ENCODE measurements at regions not wholly inside any gene's neighbourhood (a gene's known extent, or its start where the extent isn't known, plus 50 kb on each side); places are given as distances from the start of the nearest gene placed in this dataset.

GRCh38 chr6:95017922-95018321 lies 559.4 kb upstream of the MANEA start:
- no peak overlapping the region for H3K4me3 ChIP-seq (ENCODE audit: low read depth, low read length)
- H3K9me3 ChIP-seq (ENCODE audit: control insufficient read depth, insufficient read depth, low read depth, low read length) = no peaks in the 10 kb centered on the region
- TF ChIP-seq ZNF404 (tag by site-specific recombination; IDR thresholded peaks at IDR 0.05) (no peak), ZNF239 (tag by site-specific recombination; IDR thresholded peaks at IDR 0.05) (no peak), ZNF621 (tag by site-specific recombination; IDR thresholded peaks at IDR 0.05) (no peak), ZSCAN23 (tag by site-specific recombination; IDR thresholded peaks at IDR 0.05) (no peak), ZNF488 (tag by site-specific recombination; IDR thresholded peaks at IDR 0.05) (no peak), ZNF658 (tag by site-specific recombination; IDR thresholded peaks at IDR 0.05) (no peak), HOXC10 (CRISPR knock-in tag; IDR thresholded peaks at IDR 0.05) (no peak), TRIM28 (IDR thresholded peaks at IDR 0.05; ENCODE audit: borderline replicate concordance, low read length) (no peak), ZNF514 (tag by site-specific recombination; IDR thresholded peaks at IDR 0.05) (no peak), ZNF623 (tag by site-specific recombination; IDR thresholded peaks at IDR 0.05) (no peak), ZFP69B (tag by site-specific recombination; IDR thresholded peaks at IDR 0.05) (no peak), ZNF561 (tag by site-specific recombination; IDR thresholded peaks at IDR 0.05; ENCODE audit: borderline replicate concordance) (no peak), EGR2 (tag by site-specific recombination; IDR thresholded peaks at IDR 0.05; ENCODE audit: low read depth) (no peak), ZNF10 (tag by site-specific recombination; IDR thresholded peaks at IDR 0.05) (no peak), KLF1 (tag by site-specific recombination; IDR thresholded peaks at IDR 0.05) (no peak), ZNF670 (tag by site-specific recombination; IDR thresholded peaks at IDR 0.05; ENCODE audit: low read depth) (no peak)
- TF ChIP-seq, protein P1, sequence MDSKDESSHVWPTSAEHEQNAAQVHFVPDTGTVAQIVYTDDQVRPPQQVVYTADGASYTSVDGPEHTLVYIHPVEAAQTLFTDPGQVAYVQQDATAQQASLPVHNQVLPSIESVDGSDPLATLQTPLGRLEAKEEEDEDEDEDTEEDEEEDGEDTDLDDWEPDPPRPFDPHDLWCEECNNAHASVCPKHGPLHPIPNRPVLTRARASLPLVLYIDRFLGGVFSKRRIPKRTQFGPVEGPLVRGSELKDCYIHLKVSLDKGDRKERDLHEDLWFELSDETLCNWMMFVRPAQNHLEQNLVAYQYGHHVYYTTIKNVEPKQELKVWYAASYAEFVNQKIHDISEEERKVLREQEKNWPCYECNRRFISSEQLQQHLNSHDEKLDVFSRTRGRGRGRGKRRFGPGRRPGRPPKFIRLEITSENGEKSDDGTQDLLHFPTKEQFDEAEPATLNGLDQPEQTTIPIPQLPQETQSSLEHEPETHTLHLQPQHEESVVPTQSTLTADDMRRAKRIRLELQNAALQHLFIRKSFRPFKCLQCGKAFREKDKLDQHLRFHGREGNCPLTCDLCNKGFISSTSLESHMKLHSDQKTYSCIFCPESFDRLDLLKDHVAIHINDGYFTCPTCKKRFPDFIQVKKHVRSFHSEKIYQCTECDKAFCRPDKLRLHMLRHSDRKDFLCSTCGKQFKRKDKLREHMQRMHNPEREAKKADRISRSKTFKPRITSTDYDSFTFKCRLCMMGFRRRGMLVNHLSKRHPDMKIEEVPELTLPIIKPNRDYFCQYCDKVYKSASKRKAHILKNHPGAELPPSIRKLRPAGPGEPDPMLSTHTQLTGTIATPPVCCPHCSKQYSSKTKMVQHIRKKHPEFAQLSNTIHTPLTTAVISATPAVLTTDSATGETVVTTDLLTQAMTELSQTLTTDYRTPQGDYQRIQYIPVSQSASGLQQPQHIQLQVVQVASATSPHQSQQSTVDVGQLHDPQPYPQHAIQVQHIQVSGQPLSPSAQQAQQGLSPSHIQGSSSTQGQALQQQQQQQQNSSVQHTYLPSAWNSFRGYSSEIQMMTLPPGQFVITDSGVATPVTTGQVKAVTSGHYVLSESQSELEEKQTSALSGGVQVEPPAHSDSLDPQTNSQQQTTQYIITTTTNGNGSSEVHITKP (tag by site-specific recombination; IDR thresholded peaks at IDR 0.05) = no peak
- TF ChIP-seq, protein P2, sequence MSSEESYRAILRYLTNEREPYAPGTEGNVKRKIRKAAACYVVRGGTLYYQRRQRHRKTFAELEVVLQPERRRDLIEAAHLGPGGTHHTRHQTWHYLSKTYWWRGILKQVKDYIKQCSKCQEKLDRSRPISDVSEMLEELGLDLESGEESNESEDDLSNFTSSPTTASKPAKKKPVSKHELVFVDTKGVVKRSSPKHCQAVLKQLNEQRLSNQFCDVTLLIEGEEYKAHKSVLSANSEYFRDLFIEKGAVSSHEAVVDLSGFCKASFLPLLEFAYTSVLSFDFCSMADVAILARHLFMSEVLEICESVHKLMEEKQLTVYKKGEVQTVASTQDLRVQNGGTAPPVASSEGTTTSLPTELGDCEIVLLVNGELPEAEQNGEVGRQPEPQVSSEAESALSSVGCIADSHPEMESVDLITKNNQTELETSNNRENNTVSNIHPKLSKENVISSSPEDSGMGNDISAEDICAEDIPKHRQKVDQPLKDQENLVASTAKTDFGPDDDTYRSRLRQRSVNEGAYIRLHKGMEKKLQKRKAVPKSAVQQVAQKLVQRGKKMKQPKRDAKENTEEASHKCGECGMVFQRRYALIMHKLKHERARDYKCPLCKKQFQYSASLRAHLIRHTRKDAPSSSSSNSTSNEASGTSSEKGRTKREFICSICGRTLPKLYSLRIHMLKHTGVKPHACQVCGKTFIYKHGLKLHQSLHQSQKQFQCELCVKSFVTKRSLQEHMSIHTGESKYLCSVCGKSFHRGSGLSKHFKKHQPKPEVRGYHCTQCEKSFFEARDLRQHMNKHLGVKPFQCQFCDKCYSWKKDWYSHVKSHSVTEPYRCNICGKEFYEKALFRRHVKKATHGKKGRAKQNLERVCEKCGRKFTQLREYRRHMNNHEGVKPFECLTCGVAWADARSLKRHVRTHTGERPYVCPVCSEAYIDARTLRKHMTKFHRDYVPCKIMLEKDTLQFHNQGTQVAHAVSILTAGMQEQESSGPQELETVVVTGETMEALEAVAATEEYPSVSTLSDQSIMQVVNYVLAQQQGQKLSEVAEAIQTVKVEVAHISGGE (tag by site-specific recombination; conservative IDR thresholded peaks at IDR 0.05; ENCODE audit: low read depth) = no peak
- TF ChIP-seq, protein P3, sequence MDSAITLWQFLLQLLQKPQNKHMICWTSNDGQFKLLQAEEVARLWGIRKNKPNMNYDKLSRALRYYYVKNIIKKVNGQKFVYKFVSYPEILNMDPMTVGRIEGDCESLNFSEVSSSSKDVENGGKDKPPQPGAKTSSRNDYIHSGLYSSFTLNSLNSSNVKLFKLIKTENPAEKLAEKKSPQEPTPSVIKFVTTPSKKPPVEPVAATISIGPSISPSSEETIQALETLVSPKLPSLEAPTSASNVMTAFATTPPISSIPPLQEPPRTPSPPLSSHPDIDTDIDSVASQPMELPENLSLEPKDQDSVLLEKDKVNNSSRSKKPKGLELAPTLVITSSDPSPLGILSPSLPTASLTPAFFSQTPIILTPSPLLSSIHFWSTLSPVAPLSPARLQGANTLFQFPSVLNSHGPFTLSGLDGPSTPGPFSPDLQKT (IDR thresholded peaks at IDR 0.05; ENCODE audit: borderline replicate concordance, low read depth, low read length) = no peak
- TF ChIP-seq, protein P4, sequence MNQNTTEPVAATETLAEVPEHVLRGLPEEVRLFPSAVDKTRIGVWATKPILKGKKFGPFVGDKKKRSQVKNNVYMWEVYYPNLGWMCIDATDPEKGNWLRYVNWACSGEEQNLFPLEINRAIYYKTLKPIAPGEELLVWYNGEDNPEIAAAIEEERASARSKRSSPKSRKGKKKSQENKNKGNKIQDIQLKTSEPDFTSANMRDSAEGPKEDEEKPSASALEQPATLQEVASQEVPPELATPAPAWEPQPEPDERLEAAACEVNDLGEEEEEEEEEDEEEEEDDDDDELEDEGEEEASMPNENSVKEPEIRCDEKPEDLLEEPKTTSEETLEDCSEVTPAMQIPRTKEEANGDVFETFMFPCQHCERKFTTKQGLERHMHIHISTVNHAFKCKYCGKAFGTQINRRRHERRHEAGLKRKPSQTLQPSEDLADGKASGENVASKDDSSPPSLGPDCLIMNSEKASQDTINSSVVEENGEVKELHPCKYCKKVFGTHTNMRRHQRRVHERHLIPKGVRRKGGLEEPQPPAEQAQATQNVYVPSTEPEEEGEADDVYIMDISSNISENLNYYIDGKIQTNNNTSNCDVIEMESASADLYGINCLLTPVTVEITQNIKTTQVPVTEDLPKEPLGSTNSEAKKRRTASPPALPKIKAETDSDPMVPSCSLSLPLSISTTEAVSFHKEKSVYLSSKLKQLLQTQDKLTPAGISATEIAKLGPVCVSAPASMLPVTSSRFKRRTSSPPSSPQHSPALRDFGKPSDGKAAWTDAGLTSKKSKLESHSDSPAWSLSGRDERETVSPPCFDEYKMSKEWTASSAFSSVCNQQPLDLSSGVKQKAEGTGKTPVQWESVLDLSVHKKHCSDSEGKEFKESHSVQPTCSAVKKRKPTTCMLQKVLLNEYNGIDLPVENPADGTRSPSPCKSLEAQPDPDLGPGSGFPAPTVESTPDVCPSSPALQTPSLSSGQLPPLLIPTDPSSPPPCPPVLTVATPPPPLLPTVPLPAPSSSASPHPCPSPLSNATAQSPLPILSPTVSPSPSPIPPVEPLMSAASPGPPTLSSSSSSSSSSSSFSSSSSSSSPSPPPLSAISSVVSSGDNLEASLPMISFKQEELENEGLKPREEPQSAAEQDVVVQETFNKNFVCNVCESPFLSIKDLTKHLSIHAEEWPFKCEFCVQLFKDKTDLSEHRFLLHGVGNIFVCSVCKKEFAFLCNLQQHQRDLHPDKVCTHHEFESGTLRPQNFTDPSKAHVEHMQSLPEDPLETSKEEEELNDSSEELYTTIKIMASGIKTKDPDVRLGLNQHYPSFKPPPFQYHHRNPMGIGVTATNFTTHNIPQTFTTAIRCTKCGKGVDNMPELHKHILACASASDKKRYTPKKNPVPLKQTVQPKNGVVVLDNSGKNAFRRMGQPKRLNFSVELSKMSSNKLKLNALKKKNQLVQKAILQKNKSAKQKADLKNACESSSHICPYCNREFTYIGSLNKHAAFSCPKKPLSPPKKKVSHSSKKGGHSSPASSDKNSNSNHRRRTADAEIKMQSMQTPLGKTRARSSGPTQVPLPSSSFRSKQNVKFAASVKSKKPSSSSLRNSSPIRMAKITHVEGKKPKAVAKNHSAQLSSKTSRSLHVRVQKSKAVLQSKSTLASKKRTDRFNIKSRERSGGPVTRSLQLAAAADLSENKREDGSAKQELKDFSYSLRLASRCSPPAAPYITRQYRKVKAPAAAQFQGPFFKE (tag by site-specific recombination; IDR thresholded peaks at IDR 0.05; ENCODE audit: borderline replicate concordance) = no peak
- H3K36me3 ChIP-seq (ENCODE audit: control insufficient read depth in 2 of 2, insufficient read depth in 1 of 2, low read length in 2 of 2) = no peaks in the 10 kb centered on the region
- H3K4me1 ChIP-seq (ENCODE audit: control insufficient read depth, insufficient read depth, low read length) = no peaks in the 10 kb centered on the region
- POLR2A ChIA-PET = no interaction called here
- CTCF ChIA-PET = no interaction called here
- no peak overlapping the region for H3K27ac ChIP-seq (ENCODE audit: extremely low read depth, low read depth, low read length)
